HPDE6-E6E7 (cell line): ENCODE measurements at regions not wholly inside any gene's neighbourhood (a gene's known extent, or its start where the extent isn't known, plus 50 kb on each side); places are given as distances from the start of the nearest gene placed in this dataset.
"Not testable (repeated sequence)": the region's sequence is repeated elsewhere in the genome, so short reads cannot be mapped to it uniquely, and the experiment has no call there.

Experiments used
- DNase-seq: peaks from one replicate; pipeline ENCODE4 v3.0.0; 2011; ENCODE audit warnings: missing footprints; ENCODE audit errors: extremely low spot score

GRCh38 chr1:14259191-14259757, 339.2 kb upstream of the KAZN start:
- DNase-seq, result no peak

GRCh38 chr1:14260480-14260879, 338.0 kb upstream of the KAZN start:
- no peak for DNase-seq

- no peak for DNase-seq
Measured at GRCh38 chr1:14261395-14261794, 337.1 kb upstream of the KAZN start.

GRCh38 chr1:14262637-14263036, 335.8 kb upstream of the KAZN start:
- no peak for DNase-seq

- no peak for DNase-seq
Measured at GRCh38 chr1:14263225-14263624, 335.3 kb upstream of the KAZN start.

- no peak for DNase-seq
Measured at GRCh38 chr1:14263671-14264070, 334.8 kb upstream of the KAZN start.

- no peak for DNase-seq
Measured at GRCh38 chr1:14265495-14265894, 333.0 kb upstream of the KAZN start.

- DNase-seq, result no peak
Measured at GRCh38 chr1:14267991-14268390, 330.5 kb upstream of the KAZN start.

- no peak for DNase-seq
Measured at GRCh38 chr1:14270821-14271220, 327.7 kb upstream of the KAZN start.

GRCh38 chr1:14273811-14274210, 324.7 kb upstream of the KAZN start:
- no peak for DNase-seq

GRCh38 chr1:14279891-14280290, 318.6 kb upstream of the KAZN start:
- not testable (repeated sequence) for DNase-seq

GRCh38 chr1:14280909-14281308, 317.6 kb upstream of the KAZN start:
- DNase-seq, result no peak

- DNase-seq, result no peak
Measured at GRCh38 chr1:14281412-14281811, 317.1 kb upstream of the KAZN start.

- DNase-seq, result no peak
Measured at GRCh38 chr1:14282707-14283106, 315.8 kb upstream of the KAZN start.

- DNase-seq, result no peak
Measured at GRCh38 chr1:14285238-14285637, 313.2 kb upstream of the KAZN start.

- DNase-seq, result not testable (repeated sequence)
Measured at GRCh38 chr1:14291182-14291581, 307.3 kb upstream of the KAZN start.

- no peak for DNase-seq
Measured at GRCh38 chr1:14292520-14292919, 306.0 kb upstream of the KAZN start.

GRCh38 chr1:14294006-14294405, 304.5 kb upstream of the KAZN start:
- no peak for DNase-seq

- no peak for DNase-seq
Measured at GRCh38 chr1:14294860-14295536, 303.5 kb upstream of the KAZN start.

- DNase-seq, result no peak
Measured at GRCh38 chr1:14296795-14297194, 301.7 kb upstream of the KAZN start.

- no peak for DNase-seq
Measured at GRCh38 chr1:14297356-14297755, 301.1 kb upstream of the KAZN start.

GRCh38 chr1:14298806-14299205, 299.7 kb upstream of the KAZN start:
- no peak for DNase-seq

GRCh38 chr1:14300991-14301703, 297.3 kb upstream of the KAZN start:
- no peak for DNase-seq
